ENCODE measurements at regions not wholly inside any gene's neighbourhood (a gene's known extent, or its start where the extent isn't known, plus 50 kb on each side); places are given as distances from the start of the nearest gene placed in this dataset.

- Histone ChIP-seq H3K4me1 (ENCODE audit: insufficient read depth) (no peaks in the 10 kb centered on the region), H3K36me3 (no peaks in the 10 kb centered on the region), H3K27ac (no peak overlapping the region), H3K4me3 (no peak overlapping the region), H3K27me3 (no peaks in the 10 kb centered on the region), H3K9me3 (no peaks in the 10 kb centered on the region)
- intact Hi-C loops (cut with DNase I): no loop called here
- TF ChIP-seq CTCF (IDR thresholded peaks at IDR 0.05) (no peak), EP300 (IDR thresholded peaks at IDR 0.05) (no peak), POLR2A (IDR thresholded peaks at IDR 0.05) (no peak)
- DNase-seq: no peak
- 5 to 29% (median 25%) methylated on average over 2 of the region's 2 CpGs for WGBS, 3 donors
Observed at GRCh38 chr2:81283081-81283480, 978.5 kb upstream of the LRRTM1 start.

GRCh38 chr2:81282151-81282769 is 977.7 kb upstream of the LRRTM1 start:
- no peaks in the 10 kb centered on the region for H3K4me1 ChIP-seq (ENCODE audit: insufficient read depth)
- no peaks in the 10 kb centered on the region for H3K27me3 ChIP-seq
- WGBS, 3 donors: 70 to 86% (median 77%) methylated on average over 2 of the region's 2 CpGs
- TF ChIP-seq CTCF (IDR thresholded peaks at IDR 0.05) (no peak), EP300 (IDR thresholded peaks at IDR 0.05) (no peak), POLR2A (IDR thresholded peaks at IDR 0.05) (no peak)
- H3K9me3 ChIP-seq: no peaks in the 10 kb centered on the region
- no peak overlapping the region for H3K27ac ChIP-seq
- intact Hi-C loops (cut with DNase I): no loop called here
- H3K4me3 ChIP-seq: no peak overlapping the region
- no peaks in the 10 kb centered on the region for H3K36me3 ChIP-seq
- DNase-seq: no peak

- Histone ChIP-seq H3K4me1 (ENCODE audit: insufficient read depth) (no peaks in the 10 kb centered on the region), H3K9me3 (no peaks in the 10 kb centered on the region), H3K27ac (no peak overlapping the region), H3K36me3 (no peaks in the 10 kb centered on the region), H3K4me3 (no peak overlapping the region), H3K27me3 (no peaks in the 10 kb centered on the region)
- DNase-seq: no peak
- WGBS, 3 donors: 72 to 76% (median 76%) methylated on average over 1 of the region's 1 CpG
- no peak for TF ChIP-seq EP300 (IDR thresholded peaks at IDR 0.05)
- TF ChIP-seq POLR2A (IDR thresholded peaks at IDR 0.05): no peak
- TF ChIP-seq CTCF (IDR thresholded peaks at IDR 0.05): no peak
- intact Hi-C loops (cut with DNase I): no loop called here
Observed at GRCh38 chr2:81276595-81276994, 972.0 kb upstream of the LRRTM1 start.

GRCh38 chr2:81266106-81266505 is 961.6 kb upstream of the LRRTM1 start:
- intact Hi-C loops (cut with DNase I): no loop called here
- WGBS, 3 donors: 7 to 11% (median 10%) methylated on average over 1 of the region's 1 CpG
- Histone ChIP-seq H3K27me3 (no peaks in the 10 kb centered on the region), H3K4me3 (no peak overlapping the region), H3K27ac (no peak overlapping the region), H3K4me1 (ENCODE audit: insufficient read depth) (no peaks in the 10 kb centered on the region), H3K36me3 (no peaks in the 10 kb centered on the region), H3K9me3 (no peaks in the 10 kb centered on the region)
- DNase-seq: no peak
- TF ChIP-seq POLR2A (IDR thresholded peaks at IDR 0.05): no peak
- TF ChIP-seq CTCF (IDR thresholded peaks at IDR 0.05): no peak

Data from ovary (tissue), 7 donors.